ENCODE measurements at regions not wholly inside any gene's neighbourhood (a gene's known extent, or its start where the extent isn't known, plus 50 kb on each side); places are given as distances from the start of the nearest gene placed in this dataset.

GRCh38 chr2:7269106-7269643, 352.0 kb downstream of the RNF144A start:
- intact Hi-C loops (cut with DNase I, micrococcal nuclease) = no loop called here
- H3K9me3 ChIP-seq = no peaks in the 10 kb centered on the region
- no peak overlapping the region for H3K4me3 ChIP-seq
- no peak for ATAC-seq
- no peaks in the 10 kb centered on the region for H3K36me3 ChIP-seq (ENCODE audit: low read depth)
- no peak for TF ChIP-seq CTCF (IDR thresholded peaks at IDR 0.05)
- no peaks in the 10 kb centered on the region for H3K4me1 ChIP-seq (ENCODE audit: low read depth)
- no peak for DNase-seq

- H3K36me3 ChIP-seq (ENCODE audit: low read depth) = no peaks in the 10 kb centered on the region
- H3K9me3 ChIP-seq = no peaks in the 10 kb centered on the region
- DNase-seq = no peak
- H3K4me3 ChIP-seq = no peak overlapping the region
- intact Hi-C loops (cut with DNase I, micrococcal nuclease) = no loop called here
- ATAC-seq = no peak
- H3K4me1 ChIP-seq (ENCODE audit: low read depth) = no peaks in the 10 kb centered on the region
- no peak for TF ChIP-seq CTCF (IDR thresholded peaks at IDR 0.05)
Measured at GRCh38 chr2:7270011-7270431, 352.8 kb downstream of the RNF144A start.

- no peaks in the 10 kb centered on the region for H3K4me1 ChIP-seq (ENCODE audit: low read depth)
- H3K4me3 ChIP-seq = no peak overlapping the region
- DNase-seq = no peak
- TF ChIP-seq CTCF (IDR thresholded peaks at IDR 0.05) = no peak
- intact Hi-C loops (cut with DNase I, micrococcal nuclease) = no loop called here
- H3K36me3 ChIP-seq (ENCODE audit: low read depth) = no peaks in the 10 kb centered on the region
- no peaks in the 10 kb centered on the region for H3K9me3 ChIP-seq
- ATAC-seq = no peak
Measured at GRCh38 chr2:7272210-7272609, 355.0 kb downstream of the RNF144A start.

- ATAC-seq = no peak
- intact Hi-C loops (cut with DNase I, micrococcal nuclease) = no loop called here
Measured at GRCh38 chr2:7278984-7279383, 361.8 kb downstream of the RNF144A start.

GRCh38 chr2:7279421-7279949, 362.3 kb downstream of the RNF144A start:
- Histone ChIP-seq H3K4me1 (ENCODE audit: low read depth) (no peaks in the 10 kb centered on the region), H3K9me3 (no peaks in the 10 kb centered on the region), H3K36me3 (ENCODE audit: low read depth) (no peaks in the 10 kb centered on the region), H3K4me3 (no peak overlapping the region)
- intact Hi-C loops (cut with DNase I, micrococcal nuclease) = no loop called here
- no peak for TF ChIP-seq CTCF (IDR thresholded peaks at IDR 0.05)
- no peak for ATAC-seq
- no peak for DNase-seq

More at GRCh38 chr2:7278984-7279383, 361.8 kb downstream of the RNF144A start:
- DNase-seq = no peak
- Histone ChIP-seq H3K36me3 (ENCODE audit: low read depth) (no peaks in the 10 kb centered on the region), H3K4me3 (no peak overlapping the region), H3K4me1 (ENCODE audit: low read depth) (no peaks in the 10 kb centered on the region), H3K9me3 (no peaks in the 10 kb centered on the region)
- no peak for TF ChIP-seq CTCF (IDR thresholded peaks at IDR 0.05)

- H3K4me3 ChIP-seq = no peak overlapping the region
- DNase-seq (no peak), ATAC-seq (no peak)
- no peaks in the 10 kb centered on the region for H3K4me1 ChIP-seq (ENCODE audit: low read depth)
- H3K36me3 ChIP-seq (ENCODE audit: low read depth) = no peaks in the 10 kb centered on the region
- H3K9me3 ChIP-seq = no peaks in the 10 kb centered on the region
- no peak for TF ChIP-seq CTCF (IDR thresholded peaks at IDR 0.05)
- intact Hi-C loops (cut with DNase I, micrococcal nuclease) = no loop called here
Measured at GRCh38 chr2:7280790-7281189, 363.6 kb downstream of the RNF144A start.

Data from mucosa of descending colon (tissue), 3 donors.